ENCODE measurements at regions not wholly inside any gene's neighbourhood (a gene's known extent, or its start where the extent isn't known, plus 50 kb on each side); places are given as distances from the start of the nearest gene placed in this dataset.
"Not testable (repeated sequence)": the region's sequence is repeated elsewhere in the genome, so short reads cannot be mapped to it uniquely, and the experiment has no call there.

GRCh38 chr17:13131225-13131624, 113.4 kb upstream of the ELAC2 start:
- no peak for DNase-seq

DNA sequence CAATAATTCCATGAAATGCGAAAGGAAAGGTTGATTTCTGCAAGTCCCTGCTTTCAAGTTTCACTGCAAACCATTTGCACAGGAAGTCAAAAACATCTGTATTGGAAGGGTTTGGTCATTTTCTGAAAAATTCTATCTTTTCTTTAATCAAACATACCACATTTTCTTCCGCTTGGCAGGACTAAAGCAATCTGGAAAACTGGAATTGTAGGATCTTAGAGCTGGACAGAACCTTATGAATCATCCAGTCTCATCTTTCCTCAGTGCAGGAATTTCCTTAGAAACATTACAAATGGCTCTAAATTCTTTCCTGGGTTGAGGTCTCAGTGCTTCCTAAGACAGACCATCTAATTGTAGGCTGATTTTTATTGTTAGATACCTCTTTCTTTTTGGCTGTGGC, 111.5 kb upstream of the ELAC2 start:
- no peak for DNase-seq

- no peak for DNase-seq
Observed at GRCh38 chr17:13128676-13129075, 110.8 kb upstream of the ELAC2 start.

GRCh38 chr17:13127921-13128602, 110.2 kb upstream of the ELAC2 start:
- DNase-seq, result no peak

- no peak for DNase-seq
Observed at GRCh38 chr17:13120864-13121263, 103.0 kb upstream of the ELAC2 start.

- DNase-seq, result no peak
Observed at GRCh38 chr17:13118311-13118710, 100.5 kb upstream of the ELAC2 start.

DNA sequence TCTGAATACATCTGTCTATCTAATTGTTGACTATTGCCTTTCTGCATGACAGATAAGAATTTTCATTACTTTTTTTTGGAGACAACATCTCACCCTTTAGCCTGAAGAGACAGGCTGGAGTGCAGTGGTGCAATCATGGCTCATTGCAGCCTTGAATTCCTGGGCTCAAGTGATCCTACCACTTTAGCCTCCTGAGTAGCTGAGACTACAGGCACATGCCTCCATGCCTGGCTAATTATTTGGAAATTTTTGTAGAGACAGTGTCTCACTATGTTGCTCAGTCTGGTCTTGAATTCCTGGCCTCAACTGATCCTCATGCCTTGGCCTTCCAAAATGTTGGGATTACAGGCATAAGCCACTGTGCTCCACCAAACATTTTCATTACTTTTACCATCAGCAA, 99.8 kb upstream of the ELAC2 start:
- no peak for DNase-seq

DNA sequence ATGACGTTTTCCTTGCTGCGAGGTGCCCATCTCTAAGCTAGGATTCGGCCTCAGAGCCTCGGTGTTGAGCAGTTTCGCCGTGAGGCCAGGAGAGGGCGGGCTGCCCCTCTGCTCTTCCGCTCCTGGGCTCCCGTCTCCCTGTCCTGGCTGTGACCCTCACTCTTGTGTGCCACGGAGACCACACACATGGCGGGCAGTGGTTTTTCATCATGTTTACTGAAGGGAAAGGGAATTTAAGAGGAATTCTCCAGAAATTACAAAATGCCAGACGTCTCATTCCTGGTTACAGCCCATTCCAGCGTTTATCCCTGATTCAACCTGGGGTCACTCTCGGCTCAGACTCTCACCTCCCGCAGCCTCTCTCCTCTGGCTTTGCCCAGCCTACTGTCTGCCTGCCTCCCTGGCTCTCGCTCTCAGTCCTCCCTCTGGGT, 96.8 kb upstream of the ELAC2 start:
- DNase-seq, result peak; percentile 35

DNA sequence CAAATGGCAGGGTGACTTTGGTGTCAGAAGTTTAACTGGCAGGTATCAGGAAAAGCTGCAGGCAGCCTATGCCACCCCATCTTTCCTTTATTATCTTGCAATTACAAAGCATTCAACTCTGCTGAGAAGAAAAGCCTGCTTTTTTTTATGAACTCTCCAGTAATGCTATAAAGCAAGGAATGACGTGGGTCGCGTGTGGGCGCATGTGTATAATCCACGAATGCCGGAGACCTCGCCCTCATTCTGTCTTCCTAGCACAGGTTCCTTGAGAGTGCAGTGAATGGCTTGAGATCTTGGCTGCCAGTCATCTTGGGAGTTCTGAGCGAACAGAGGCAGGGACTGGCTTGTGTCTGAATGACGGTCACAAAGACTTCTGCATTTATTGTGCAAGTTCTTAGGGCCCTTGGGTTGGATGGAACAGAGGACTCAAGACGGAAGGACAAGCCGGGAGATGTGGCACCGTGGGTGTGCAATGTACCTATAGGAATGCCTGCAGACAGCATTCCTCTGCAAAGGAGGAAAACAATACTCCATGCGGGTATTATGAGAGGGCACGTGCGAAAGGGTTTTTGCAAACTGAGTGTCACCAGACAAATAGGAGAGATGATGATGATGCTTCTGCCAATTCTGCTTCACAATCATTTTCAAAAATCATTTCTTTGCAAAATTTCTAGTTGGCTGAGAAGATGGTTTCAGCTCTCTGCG, 96.1 kb upstream of the ELAC2 start:
- DNase-seq, result no peak

GRCh38 chr17:13107676-13108235, 89.9 kb upstream of the ELAC2 start:
- no peak for DNase-seq

GRCh38 chr17:13106171-13106570, 88.3 kb upstream of the ELAC2 start:
- DNase-seq, result no peak

- DNase-seq, result no peak
Observed at GRCh38 chr17:13104576-13104975, 86.7 kb upstream of the ELAC2 start.

DNA sequence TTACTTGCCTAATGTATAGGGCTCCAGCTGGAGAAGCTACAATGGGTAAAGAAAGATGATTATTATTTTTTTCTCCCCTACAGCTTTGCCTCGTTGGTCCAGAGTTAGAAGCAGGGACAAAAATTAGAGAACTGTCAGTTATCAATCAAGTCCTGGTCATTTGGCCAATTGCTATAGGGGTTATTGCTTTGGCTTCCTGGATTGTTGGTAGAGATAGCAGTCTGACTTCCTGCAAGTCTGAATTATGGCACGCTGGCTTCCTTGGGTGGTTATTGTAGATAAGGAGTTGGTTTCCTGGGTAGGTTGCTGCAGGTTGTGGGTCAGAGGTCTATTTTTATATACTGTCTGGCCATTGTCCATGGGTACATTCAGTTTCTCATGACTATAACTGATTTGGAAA, 84.7 kb upstream of the ELAC2 start:
- no peak for DNase-seq

GRCh38 chr17:13099926-13100325, 82.1 kb upstream of the ELAC2 start:
- no peak for DNase-seq

GRCh38 chr17:13099089-13099735, 81.4 kb upstream of the ELAC2 start:
- DNase-seq, result no peak

DNA sequence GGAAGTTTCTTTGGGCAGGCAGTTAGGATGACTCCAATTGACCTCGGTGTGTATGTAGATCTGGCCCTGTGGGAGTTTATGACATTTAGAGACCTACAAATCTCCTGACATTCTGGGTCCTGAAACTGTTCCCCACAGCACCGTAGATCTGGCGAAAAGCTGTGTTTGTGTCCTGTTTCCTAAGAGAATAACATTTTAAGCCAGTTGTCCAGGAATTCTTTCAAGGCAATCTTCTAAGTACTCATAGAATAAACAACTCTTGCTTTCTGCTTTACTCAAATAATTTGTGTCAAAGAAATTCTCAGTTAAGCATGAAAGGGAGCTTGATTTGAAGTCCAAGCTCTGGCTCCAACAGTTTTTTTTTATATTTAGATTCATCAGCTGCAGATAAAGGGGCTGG, 78.5 kb upstream of the ELAC2 start:
- no peak for DNase-seq

DNA sequence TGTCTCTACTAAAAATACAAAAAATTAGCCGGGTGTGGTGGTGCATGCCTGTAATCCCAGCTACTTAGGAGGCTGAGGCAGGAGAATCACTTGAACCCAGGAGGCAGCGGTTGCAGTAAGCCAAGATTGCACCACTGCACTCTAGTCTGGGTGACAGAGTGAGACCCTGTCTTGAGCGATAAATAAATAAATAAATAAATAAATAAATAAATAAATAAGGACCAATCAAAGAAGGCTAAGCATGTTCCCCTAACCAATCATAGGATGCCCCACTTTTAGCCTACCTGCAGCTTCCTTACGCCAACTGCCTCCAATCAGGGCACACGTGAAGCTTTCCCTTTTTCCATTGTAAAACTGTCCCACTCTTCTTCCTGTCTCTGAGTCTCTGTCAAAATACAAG, 74.2 kb upstream of the ELAC2 start:
- not testable (repeated sequence) for DNase-seq

DNA sequence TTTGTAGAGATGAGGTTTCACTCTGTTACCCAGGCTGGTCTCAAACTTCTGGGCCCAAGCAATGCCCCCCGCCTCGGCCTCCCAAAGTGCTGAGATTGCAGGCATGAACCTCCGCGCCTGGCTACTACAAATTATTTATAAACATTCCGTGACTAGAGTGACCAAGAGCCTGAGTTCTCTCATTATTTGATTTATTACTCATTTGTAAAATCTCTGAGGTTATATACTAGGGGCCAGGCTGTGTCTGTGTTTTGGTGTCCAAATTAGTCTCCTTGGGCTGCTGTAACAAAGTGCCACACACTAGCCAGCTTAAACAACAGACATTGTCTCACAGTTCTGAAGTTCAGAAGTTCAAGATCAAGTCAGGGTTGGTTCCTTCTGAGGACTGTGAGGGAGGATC, 70.8 kb upstream of the ELAC2 start:
- no peak for DNase-seq

- no peak for DNase-seq
Observed at GRCh38 chr17:13087802-13088201, 70.0 kb upstream of the ELAC2 start.

DNA sequence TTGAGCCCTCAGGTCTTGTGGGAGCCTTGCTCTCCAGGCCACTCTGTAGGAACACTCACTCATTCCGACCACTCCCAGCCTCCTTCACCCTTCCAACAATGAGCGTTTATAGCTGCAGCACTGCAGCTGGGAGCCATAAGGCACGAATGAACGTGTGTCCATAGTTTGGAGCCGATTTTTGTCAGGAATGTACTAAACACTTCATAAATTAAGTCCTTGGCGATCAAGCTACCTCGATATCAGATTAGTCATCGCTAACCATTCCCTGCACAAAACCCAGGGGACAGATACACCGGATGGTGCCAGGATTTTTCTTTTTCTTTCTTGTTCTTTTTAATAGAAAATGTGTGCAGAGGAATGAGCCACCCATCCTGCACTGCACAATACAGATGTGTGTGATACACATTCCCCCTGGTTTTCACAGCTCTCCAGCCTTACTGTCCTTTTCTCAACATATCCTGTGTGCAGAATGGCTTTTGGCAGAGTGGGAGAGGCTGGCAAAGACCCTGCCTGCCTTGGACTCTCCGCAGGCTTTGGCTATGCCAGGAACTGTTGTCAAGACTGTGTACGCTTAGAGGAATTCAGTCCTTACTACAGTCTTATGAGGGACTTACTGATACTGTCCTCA, 68.4 kb upstream of the ELAC2 start:
- no peak for DNase-seq

GRCh38 chr17:13085578-13085977, 67.8 kb upstream of the ELAC2 start:
- DNase-seq, result no peak

GRCh38 chr17:13084420-13084819, 66.6 kb upstream of the ELAC2 start:
- no peak for DNase-seq

GRCh38 chr17:13078591-13079385, 61.0 kb upstream of the ELAC2 start:
- no peak for DNase-seq

Data from NCI-H774 (cell line).